Sigmoid colon (tissue), 4 donors: ENCODE measurements at regions not wholly inside any gene's neighbourhood (a gene's known extent, or its start where the extent isn't known, plus 50 kb on each side); places are given as distances from the start of the nearest gene placed in this dataset.

Source experiments
- CTCF ChIP-seq, 4 experiments: fragments of 450-650 bp in 3 of 4; fragments of 200-600 bp in 1 of 4; IDR thresholded peaks; one replicate each; pipeline ENCODE4 v1.5.1; 2016 to 2019; ENCODE audit warnings: antibody characterized with exemption in 4 of 4, mild to moderate bottlenecking in 3 of 4, moderate library complexity in 2 of 4
- EP300 ChIP-seq, 4 donors: sonication (generic); formaldehyde crosslinking; IDR thresholded peaks; one replicate each; pipeline ENCODE4 v1.6.1; 2017; ENCODE audit warnings: antibody characterized with exemption in 4 of 4
- POLR2A ChIP-seq, 2 donors: fragments of 450-650 bp; IDR thresholded peaks; one replicate each; pipeline ENCODE4 v1.6.1; 2016; ENCODE audit warnings: antibody characterized with exemption in 2 of 2, mild to moderate bottlenecking in 2 of 2, moderate library complexity in 2 of 2

DNA sequence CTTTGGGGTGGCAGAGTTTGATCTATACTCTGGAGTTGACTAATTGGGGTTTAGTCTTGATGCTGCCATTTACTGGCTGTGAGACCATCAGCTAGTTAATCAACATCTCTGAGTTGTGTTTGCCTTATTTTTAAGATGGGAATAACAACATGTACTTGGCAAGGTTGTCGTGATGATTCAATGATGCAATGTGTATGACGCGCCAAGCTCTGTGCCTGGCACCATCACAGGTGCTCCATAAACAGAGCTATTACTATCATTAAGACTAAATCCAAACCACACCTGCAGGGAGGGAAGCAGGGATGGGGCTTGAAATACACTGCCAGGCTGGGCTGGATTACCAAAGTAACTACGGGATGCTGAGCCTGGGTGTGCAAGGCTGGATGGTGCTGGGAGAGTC lies 60.1 kb upstream of the E2F3 start:
- TF ChIP-seq CTCF (IDR thresholded peaks at IDR 0.05) (no peak), POLR2A (IDR thresholded peaks at IDR 0.05) (no peak), EP300 (IDR thresholded peaks at IDR 0.05) (no peak)
